Peyer's patch (tissue), 4 donors: ENCODE measurements at regions not wholly inside any gene's neighbourhood (a gene's known extent, or its start where the extent isn't known, plus 50 kb on each side); places are given as distances from the start of the nearest gene placed in this dataset.

Experiments
- CTCF ChIP-seq, 6 experiments: fragments of 450-650 bp in 4 of 6; fragments of 200-600 bp in 2 of 6; sonication (generic) in 1 of 6; IDR thresholded peaks; one replicate each; pipeline ENCODE4 v1.5.1; 2017 to 2019; ENCODE audit warnings: antibody characterized with exemption in 6 of 6, mild to moderate bottlenecking in 3 of 6, moderate library complexity in 1 of 6
- POLR2A ChIP-seq, 2 donors: fragments of 450-650 bp; IDR thresholded peaks; one replicate each; pipeline ENCODE4 v1.5.1; 2017; ENCODE audit warnings: antibody characterized with exemption in 2 of 2, mild to moderate bottlenecking in 2 of 2, moderate library complexity in 2 of 2

GRCh38 chr6:66896415-66896814 is 1189.4 kb upstream of the EYS start:
- TF ChIP-seq CTCF (IDR thresholded peaks at IDR 0.05) (no peak), POLR2A (IDR thresholded peaks at IDR 0.05) (no peak)
